Psoas muscle (tissue), 7 donors: ENCODE measurements at regions not wholly inside any gene's neighbourhood (a gene's known extent, or its start where the extent isn't known, plus 50 kb on each side); places are given as distances from the start of the nearest gene placed in this dataset.

Experiments used
- ATAC-seq, 4 donors: fragments of 200-7000 bp; cut with Tn5 transposase; one replicate each; pipeline ENCODE4 v1.9.1; 2020; ENCODE audit warnings: moderate library complexity in 3 of 4, mild to moderate bottlenecking in 2 of 4
- DNase-seq, 2 donors: peaks; one replicate each; pipeline ENCODE4 v3.0.0-alpha.2; 2020
- H3K27ac ChIP-seq: fragments of 200-600 bp; one replicate; pipeline ENCODE4 v1.8.0; 2022
- H3K27me3 ChIP-seq, 3 donors: fragments of 200-600 bp in 1 of 3; one replicate each; pipeline versions ENCODE4 v1.6.1 to v1.8.0; 2013 to 2022; ENCODE audit warnings: low read length in 2 of 3, mild to moderate bottlenecking in 2 of 3, moderate library complexity in 1 of 3; ENCODE audit not compliant: insufficient read depth in 3 of 3
- H3K36me3 ChIP-seq, 2 donors: fragments of 200-600 bp in 1 of 2; one replicate each; pipeline versions ENCODE4 v1.6.1 to v1.8.0; 2013 to 2022; ENCODE audit warnings: low read depth in 1 of 2, mild to moderate bottlenecking in 1 of 2, moderate library complexity in 1 of 2; ENCODE audit not compliant: insufficient read depth in 1 of 2
- H3K4me1 ChIP-seq: fragments of 200-600 bp; one replicate; pipeline ENCODE4 v1.8.0; 2022
- H3K4me3 ChIP-seq: fragments of 200-600 bp; one replicate; pipeline ENCODE4 v1.8.0; 2022; ENCODE audit warnings: mild to moderate bottlenecking
- H3K9me3 ChIP-seq: fragments of 200-600 bp; one replicate; pipeline ENCODE4 v1.8.0; 2022
- CTCF ChIP-seq: fragments of 200-600 bp; IDR thresholded peaks from one replicate; pipeline ENCODE4 v1.8.0; 2022; ENCODE audit warnings: antibody characterized with exemption
- WGBS, 3 donors: extraction: QIAGEN DNeasy Blood & Tissue Kit; methylation state at CpG; one replicate each; pipeline versions ENCODE4 v1.1.6 to v1.1.7; 2013; 5-methylcytosine and 5-hydroxymethylcytosine counted together
- intact Hi-C, 2 donors: fragments of 100-400 bp; cut with DNase I; formaldehyde crosslinking; loops; one replicate each; pipeline versions ENCODE4 v1.11.0 to v1.14.2; 2022
- donor health status: healthy with polysubstance abuse.
- donor health status: DM: no; HTN: no; CAD: no; lungs with moderate emphysema.
- donor health status: Bipolar disorder and iron deficiency.
- donor health status: healthy.
- donor health status: DM: yes; HTN: yes; CAD: no.
- donor health status: DM: no; HTN: no; CAD: no.
- donor health status: DM: yes; HTN: yes; CAD: no.

DNA sequence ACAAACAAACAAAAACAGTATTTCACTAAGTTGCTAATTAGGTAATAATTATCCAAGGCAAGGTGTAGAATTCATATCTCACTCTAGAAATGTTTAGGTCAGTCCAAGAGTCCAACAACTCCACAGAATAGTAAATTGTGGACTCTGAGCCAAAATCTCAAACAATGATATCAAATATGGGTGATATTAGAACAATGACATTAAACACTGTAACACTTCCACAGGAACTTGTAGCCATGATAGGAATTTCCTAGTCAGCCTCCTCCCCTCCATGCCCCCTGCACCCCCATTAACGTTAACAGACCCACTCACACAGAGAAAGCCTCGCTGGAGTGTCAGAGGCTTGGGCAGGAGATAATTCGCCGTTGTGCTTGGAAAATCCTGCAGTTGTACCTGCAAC is 305.0 kb upstream of the PIK3R1 start:
- no peaks in the 10 kb centered on the region for H3K9me3 ChIP-seq
- H3K27me3 ChIP-seq, result no peaks in the 10 kb centered on the region
- DNase-seq (no peak), ATAC-seq (no peak)
- no peak overlapping the region for H3K4me3 ChIP-seq
- intact Hi-C loops, result no loop called here
- peaks cover 6% of the 10 kb centered on the region for H3K4me1 ChIP-seq
- no peak for TF ChIP-seq CTCF
- WGBS, 3 donors, result 70 to 82% (median 76%) methylated on average over 4 of the region's 4 CpGs
- no peaks in the 10 kb centered on the region for H3K36me3 ChIP-seq
- H3K27ac ChIP-seq, result no peak overlapping the region

DNA sequence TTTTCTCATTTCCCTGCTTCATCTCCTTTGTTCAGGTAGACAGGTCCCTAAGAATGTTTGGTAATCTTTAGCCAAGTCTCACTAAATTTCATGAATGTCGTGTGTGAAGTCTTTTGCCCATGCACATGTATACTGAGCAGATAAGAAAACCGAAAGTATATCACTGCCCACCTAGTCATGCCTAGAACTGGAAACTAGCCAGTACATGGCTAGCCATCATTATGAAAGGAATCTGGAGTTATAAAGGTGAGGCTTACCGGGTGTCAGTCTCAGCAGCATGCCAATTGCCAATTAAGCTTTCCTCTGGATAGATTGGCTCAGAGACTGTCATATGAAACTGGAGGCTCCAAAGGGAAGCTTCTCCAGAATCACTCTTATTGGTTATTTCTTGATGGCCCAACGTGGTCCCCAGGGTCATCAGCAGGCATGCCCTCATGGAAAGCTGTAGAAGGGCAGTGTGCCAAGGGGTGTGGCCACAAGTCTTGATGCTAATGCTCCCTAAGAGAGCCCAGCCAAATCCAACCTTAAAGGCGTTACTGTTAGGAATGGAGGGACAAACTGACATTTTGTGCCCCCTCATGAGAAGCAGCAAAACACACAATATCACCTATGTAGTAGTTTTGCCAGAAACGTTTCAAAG is 307.3 kb upstream of the PIK3R1 start:
- intact Hi-C loops, result no loop called here
- no peak overlapping the region for H3K27ac ChIP-seq
- WGBS, 3 donors, result 74 to 81% (median 79%) methylated on average over 6 of the region's 6 CpGs
- no peaks in the 10 kb centered on the region for H3K36me3 ChIP-seq
- ATAC-seq (no peak), DNase-seq (no peak)
- H3K27me3 ChIP-seq, result no peaks in the 10 kb centered on the region
- no peaks in the 10 kb centered on the region for H3K9me3 ChIP-seq
- TF ChIP-seq CTCF, result no peak
- H3K4me1 ChIP-seq, result no peaks in the 10 kb centered on the region
- no peak overlapping the region for H3K4me3 ChIP-seq

- Histone ChIP-seq H3K27ac (no peak overlapping the region), H3K4me1 (peaks cover 9% of the 10 kb centered on the region), H3K27me3 (no peaks in the 10 kb centered on the region), H3K36me3 (no peaks in the 10 kb centered on the region), H3K4me3 (no peak overlapping the region), H3K9me3 (no peaks in the 10 kb centered on the region)
- no peak for TF ChIP-seq CTCF
- intact Hi-C loops, result no loop called here
- ATAC-seq (no peak), DNase-seq (no peak)
- WGBS, 3 donors, result 88 to 98% (median 90%) methylated on average over 2 of the region's 2 CpGs
Measured at GRCh38 chr5:67904366-67904765, 311.2 kb upstream of the PIK3R1 start.

DNA sequence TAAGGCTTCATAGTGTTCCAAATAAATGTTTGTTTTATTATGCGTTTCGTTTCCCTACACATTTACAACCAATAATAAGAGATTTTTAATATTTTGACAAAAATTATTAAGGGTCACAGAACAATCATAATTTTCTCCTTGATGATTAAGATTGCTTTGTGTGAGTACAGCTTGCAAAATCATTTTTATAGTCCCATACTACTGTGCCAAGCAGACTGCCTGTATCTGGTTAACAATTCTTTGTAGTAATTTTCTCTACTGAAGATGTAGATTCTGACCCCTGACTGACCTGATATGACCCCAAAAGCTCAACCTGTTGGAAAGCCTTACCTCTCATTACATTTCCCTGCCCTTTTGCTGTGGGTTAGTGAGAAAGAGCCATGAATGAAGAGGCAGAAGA is 311.9 kb upstream of the PIK3R1 start:
- H3K36me3 ChIP-seq, result no peaks in the 10 kb centered on the region
- H3K27ac ChIP-seq, result no peak overlapping the region
- H3K4me3 ChIP-seq, result no peak overlapping the region
- 79 to 87% (median 79%) methylated on average over 2 of the region's 2 CpGs for WGBS, 3 donors
- TF ChIP-seq CTCF, result no peak
- H3K9me3 ChIP-seq, result no peaks in the 10 kb centered on the region
- intact Hi-C loops, result no loop called here
- H3K4me1 ChIP-seq, result peaks cover 9% of the 10 kb centered on the region
- no peak for DNase-seq
- H3K27me3 ChIP-seq, result no peaks in the 10 kb centered on the region
- no peak for ATAC-seq

DNA sequence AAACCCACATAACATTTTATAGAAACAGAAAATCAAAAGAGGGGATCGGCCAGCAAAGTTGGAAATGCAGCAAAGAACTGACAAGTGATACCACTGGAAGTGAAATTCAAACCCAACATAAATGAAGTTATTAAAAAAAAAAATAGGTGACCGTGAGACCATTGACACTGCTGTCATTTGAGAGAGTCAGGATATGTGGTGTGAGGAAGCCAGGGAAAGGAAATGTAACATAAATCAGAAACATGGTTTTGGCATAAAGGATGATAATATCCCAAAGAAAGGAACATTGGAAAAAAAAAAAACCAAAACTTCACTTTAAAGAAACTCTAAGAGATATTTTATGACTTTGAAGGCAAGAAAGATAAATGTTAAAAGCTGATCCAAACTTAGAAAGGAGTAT is 312.4 kb upstream of the PIK3R1 start:
- H3K27ac ChIP-seq, result no peak overlapping the region
- H3K4me3 ChIP-seq, result no peak overlapping the region
- intact Hi-C loops, result no loop called here
- H3K4me1 ChIP-seq, result peaks cover 9% of the 10 kb centered on the region
- no peak for TF ChIP-seq CTCF
- 56 to 80% (median 67%) methylated on average over 2 of the region's 2 CpGs for WGBS, 3 donors
- H3K27me3 ChIP-seq, result no peaks in the 10 kb centered on the region
- no peak for DNase-seq
- H3K36me3 ChIP-seq, result no peaks in the 10 kb centered on the region
- no peaks in the 10 kb centered on the region for H3K9me3 ChIP-seq
- ATAC-seq, result no peak
